DOHH2 (cell line): ENCODE measurements at regions not wholly inside any gene's neighbourhood (a gene's known extent, or its start where the extent isn't known, plus 50 kb on each side); places are given as distances from the start of the nearest gene placed in this dataset.

Experiments
- H3F3A ChIP-seq: fragments of 200-600 bp; sonication (generic), shearing (Covaris generic); 2 replicates; pipeline ENCODE4 v1.6.0; 2016; ENCODE audit warnings: antibody characterized with exemption, mild to moderate bottlenecking; ENCODE audit not compliant: control insufficient read depth, insufficient read depth
- H3K27ac ChIP-seq: fragments of 200-600 bp; sonication (generic); 2 replicates; pipeline ENCODE4 v1.5.1; 2014; ENCODE audit warnings: low read depth, mild to moderate bottlenecking, low read length, moderate library complexity
- H3K27me3 ChIP-seq: fragments of 200-600 bp; sonication (generic); 2 replicates; pipeline ENCODE4 v1.6.1; 2014; ENCODE audit warnings: mild to moderate bottlenecking, low read length, mixed read lengths; ENCODE audit not compliant: control insufficient read depth
- H3K36me3 ChIP-seq: fragments of 200-600 bp; sonication (generic); 2 replicates; pipeline ENCODE4 v1.6.1; 2014; ENCODE audit warnings: mild to moderate bottlenecking, low read length, moderate library complexity, mixed read lengths; ENCODE audit not compliant: control insufficient read depth
- H3K4me1 ChIP-seq: fragments of 200-600 bp; sonication (generic); 2 replicates; pipeline ENCODE4 v1.6.1; 2014; ENCODE audit warnings: mild to moderate bottlenecking, low read length, mixed read lengths; ENCODE audit not compliant: control insufficient read depth
- H3K4me2 ChIP-seq: fragments of 200-600 bp; sonication (generic); 2 replicates; pipeline ENCODE4 v1.6.0; 2014; ENCODE audit warnings: mild to moderate bottlenecking, low read length, moderate library complexity
- H3K4me3 ChIP-seq: fragments of 200-600 bp; sonication (generic); 2 replicates; pipeline ENCODE4 v1.5.1; 2014; ENCODE audit warnings: mild to moderate bottlenecking, low read length, mixed read lengths
- H3K79me2 ChIP-seq: fragments of 200-600 bp; sonication (generic); 2 replicates; pipeline ENCODE4 v1.6.1; 2014; ENCODE audit warnings: mild to moderate bottlenecking, low read length, mixed read lengths; ENCODE audit not compliant: control insufficient read depth
- H3K9me2 ChIP-seq: fragments of 200-600 bp; sonication (generic); replicated peaks from 2 replicates; pipeline ENCODE4 v1.6.1; 2014; ENCODE audit warnings: mild to moderate bottlenecking, low read length, mixed read lengths; ENCODE audit not compliant: control insufficient read depth
- H3K9me3 ChIP-seq: fragments of 200-600 bp; sonication (generic); 2 replicates; pipeline ENCODE4 v1.6.1; 2014; ENCODE audit warnings: antibody characterized with exemption, low read length, mixed read lengths; ENCODE audit not compliant: control insufficient read depth, insufficient read depth
- H4K20me1 ChIP-seq: fragments of 200-600 bp; sonication (generic); 2 replicates; pipeline ENCODE4 v1.6.0; 2014; ENCODE audit warnings: low read depth, mild to moderate bottlenecking, antibody characterized with exemption, low read length, moderate library complexity; ENCODE audit not compliant: control insufficient read depth, insufficient read depth
- CTCF ChIP-seq: fragments of 200-600 bp; sonication (generic); IDR thresholded peaks from one replicate; pipeline ENCODE4 v1.5.1; 2014; ENCODE audit warnings: antibody characterized with exemption, mild to moderate bottlenecking, low read depth, low read length; ENCODE audit not compliant: poor library complexity, severe bottlenecking
- EZH2phosphoT487 ChIP-seq: fragments of 200-600 bp; sonication (generic); IDR thresholded peaks from 2 replicates; pipeline ENCODE4 v1.6.1; 2017; ENCODE audit warnings: borderline replicate concordance, mild to moderate bottlenecking, antibody characterized with exemption, low read length, moderate library complexity, mixed read lengths

- Histone ChIP-seq H3K27me3 (no peaks in the 10 kb centered on the region), H3F3A (no peaks in the 10 kb centered on the region), H3K4me2 (no peak overlapping the region), H4K20me1 (no peaks in the 10 kb centered on the region), H3K79me2 (no peaks in the 10 kb centered on the region), H3K27ac (no peak overlapping the region), H3K9me3 (no peaks in the 10 kb centered on the region), H3K4me1 (no peaks in the 10 kb centered on the region), H3K4me3 (no peak overlapping the region), H3K9me2 (no peaks in the 10 kb centered on the region), H3K36me3 (no peaks in the 10 kb centered on the region)
- TF ChIP-seq EZH2phosphoT487, result no peak
- no peak for TF ChIP-seq CTCF
These were observed 253.6 kb downstream of the STK31 start for GRCh38 chr7:23963461-23964165.

GRCh38 chr7:23964715-23965114, 254.7 kb downstream of the STK31 start:
- no peak overlapping the region for H3K4me2 ChIP-seq
- no peaks in the 10 kb centered on the region for H3K9me3 ChIP-seq
- no peaks in the 10 kb centered on the region for H3K27me3 ChIP-seq
- no peaks in the 10 kb centered on the region for H3K36me3 ChIP-seq
- H3K4me3 ChIP-seq, result no peak overlapping the region
- H3K4me1 ChIP-seq, result no peaks in the 10 kb centered on the region
- TF ChIP-seq EZH2phosphoT487 (no peak), CTCF (no peak)
- no peaks in the 10 kb centered on the region for H3K9me2 ChIP-seq
- H4K20me1 ChIP-seq, result no peaks in the 10 kb centered on the region
- H3K79me2 ChIP-seq, result no peaks in the 10 kb centered on the region
- H3F3A ChIP-seq, result no peaks in the 10 kb centered on the region
- H3K27ac ChIP-seq, result no peak overlapping the region

- no peaks in the 10 kb centered on the region for H3K9me3 ChIP-seq
- no peaks in the 10 kb centered on the region for H3K36me3 ChIP-seq
- TF ChIP-seq EZH2phosphoT487, result no peak
- TF ChIP-seq CTCF, result no peak
- H3K4me3 ChIP-seq, result no peak overlapping the region
- H4K20me1 ChIP-seq, result no peaks in the 10 kb centered on the region
- no peaks in the 10 kb centered on the region for H3K4me1 ChIP-seq
- no peaks in the 10 kb centered on the region for H3K79me2 ChIP-seq
- no peaks in the 10 kb centered on the region for H3K27me3 ChIP-seq
- no peak overlapping the region for H3K27ac ChIP-seq
- H3F3A ChIP-seq, result no peaks in the 10 kb centered on the region
- no peak overlapping the region for H3K4me2 ChIP-seq
- no peaks in the 10 kb centered on the region for H3K9me2 ChIP-seq
These were observed 255.3 kb downstream of the STK31 start for GRCh38 chr7:23965296-23965695.
